ENCODE measurements at regions not wholly inside any gene's neighbourhood (a gene's known extent, or its start where the extent isn't known, plus 50 kb on each side); places are given as distances from the start of the nearest gene placed in this dataset.

DNA sequence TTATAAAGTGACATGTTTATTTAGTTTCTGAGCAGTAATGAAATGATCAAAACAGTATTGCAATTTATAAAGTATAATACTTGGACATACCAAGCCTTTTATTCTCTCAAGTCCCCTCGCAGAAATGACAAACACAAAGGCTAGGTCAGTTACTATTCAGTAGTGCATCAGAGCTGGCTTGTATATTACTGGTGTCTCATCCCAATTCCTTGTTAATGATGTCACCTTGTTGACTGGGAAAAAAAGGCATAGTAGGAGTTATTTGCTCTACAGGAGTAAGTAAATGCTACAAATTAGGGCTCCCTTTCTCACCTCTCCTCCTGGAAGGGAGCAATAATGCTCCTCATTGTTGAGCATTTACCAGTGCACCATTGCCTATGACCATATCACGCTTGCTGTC lies 317.6 kb downstream of the CHL1 start:
- ChIA-PET CTCF (no interaction called here), POLR2A (ENCODE audit: unreplicated experiment) (no interaction called here)
- no TSS peak for BruUV-seq (replicated peaks)
- no peak for ATAC-seq
- DNase-seq = peak; percentile 17
- Histone ChIP-seq H3K27ac (ENCODE audit: low read length) (no peak overlapping the region), H3K9ac (ENCODE audit: low read length) (no peak overlapping the region), H3K4me2 (ENCODE audit: low read length) (no peak overlapping the region), H2AFZ (ENCODE audit: low read length) (no peak overlapping the region), H3K27me3 (ENCODE audit: low read length) (no peaks in the 10 kb centered on the region), H3K36me3 (ENCODE audit: low read depth, low read length) (no peaks in the 10 kb centered on the region), H4K20me1 (ENCODE audit: low read length) (no peaks in the 10 kb centered on the region), H3K4me3 (ENCODE audit: low read length) (no peak overlapping the region), H3K4me1 (ENCODE audit: insufficient read depth, low read length) (no peaks in the 10 kb centered on the region), H3F3A (ENCODE audit: low read length, unreplicated experiment) (no peaks in the 10 kb centered on the region), H3K79me2 (ENCODE audit: low read length) (no peaks in the 10 kb centered on the region), H3K9me3 (ENCODE audit: low read length) (no peaks in the 10 kb centered on the region), H3K9me2 (replicated peaks; ENCODE audit: low read length) (no peaks in the 10 kb centered on the region)
- no peak for TF ChIP-seq EZH2 (IDR thresholded peaks at IDR 0.05; ENCODE audit: low read length, unreplicated experiment)
- TF ChIP-seq, protein P1, sequence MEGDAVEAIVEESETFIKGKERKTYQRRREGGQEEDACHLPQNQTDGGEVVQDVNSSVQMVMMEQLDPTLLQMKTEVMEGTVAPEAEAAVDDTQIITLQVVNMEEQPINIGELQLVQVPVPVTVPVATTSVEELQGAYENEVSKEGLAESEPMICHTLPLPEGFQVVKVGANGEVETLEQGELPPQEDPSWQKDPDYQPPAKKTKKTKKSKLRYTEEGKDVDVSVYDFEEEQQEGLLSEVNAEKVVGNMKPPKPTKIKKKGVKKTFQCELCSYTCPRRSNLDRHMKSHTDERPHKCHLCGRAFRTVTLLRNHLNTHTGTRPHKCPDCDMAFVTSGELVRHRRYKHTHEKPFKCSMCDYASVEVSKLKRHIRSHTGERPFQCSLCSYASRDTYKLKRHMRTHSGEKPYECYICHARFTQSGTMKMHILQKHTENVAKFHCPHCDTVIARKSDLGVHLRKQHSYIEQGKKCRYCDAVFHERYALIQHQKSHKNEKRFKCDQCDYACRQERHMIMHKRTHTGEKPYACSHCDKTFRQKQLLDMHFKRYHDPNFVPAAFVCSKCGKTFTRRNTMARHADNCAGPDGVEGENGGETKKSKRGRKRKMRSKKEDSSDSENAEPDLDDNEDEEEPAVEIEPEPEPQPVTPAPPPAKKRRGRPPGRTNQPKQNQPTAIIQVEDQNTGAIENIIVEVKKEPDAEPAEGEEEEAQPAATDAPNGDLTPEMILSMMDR (conservative IDR thresholded peaks at IDR 0.05; ENCODE audit: low read depth, low read length) = no peak
- TF ChIP-seq EZH2phosphoT487 (IDR thresholded peaks at IDR 0.05; ENCODE audit: borderline replicate concordance, low read length) = no peak
- intact Hi-C loops (cut with micrococcal nuclease) = no loop called here

DNA sequence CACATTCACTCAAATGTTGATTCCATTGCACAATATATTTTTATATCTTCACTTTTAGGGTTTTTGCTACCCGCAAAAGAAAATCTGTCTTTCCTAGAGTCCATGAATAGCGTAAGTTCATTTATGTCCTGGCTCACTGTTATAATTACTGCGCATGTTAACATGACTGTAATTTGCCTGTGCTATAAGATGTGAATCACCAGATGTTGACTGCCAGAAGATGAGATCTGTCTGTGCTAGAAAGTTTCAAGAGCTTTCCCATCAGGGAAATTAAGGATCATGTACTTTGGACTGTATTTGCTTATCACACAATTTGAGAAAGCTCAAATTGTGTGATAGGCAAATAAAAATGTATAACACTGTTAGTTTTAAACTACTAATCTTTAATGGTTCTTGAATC lies 322.5 kb downstream of the CHL1 start:
- no peak overlapping the region for H3K4me2 ChIP-seq (ENCODE audit: low read length)
- no peak for ATAC-seq
- TF ChIP-seq, protein P1 (conservative IDR thresholded peaks at IDR 0.05; ENCODE audit: low read depth, low read length) = no peak
- TF ChIP-seq EZH2 (IDR thresholded peaks at IDR 0.05; ENCODE audit: low read length, unreplicated experiment) (no peak), EZH2phosphoT487 (IDR thresholded peaks at IDR 0.05; ENCODE audit: borderline replicate concordance, low read length) (no peak)
- H2AFZ ChIP-seq (ENCODE audit: low read length) = no peak overlapping the region
- intact Hi-C loops (cut with micrococcal nuclease) = no loop called here
- H4K20me1 ChIP-seq (ENCODE audit: low read length) = no peaks in the 10 kb centered on the region
- no peak overlapping the region for H3K4me3 ChIP-seq (ENCODE audit: low read length)
- no peaks in the 10 kb centered on the region for H3K9me2 ChIP-seq (replicated peaks; ENCODE audit: low read length)
- H3K4me1 ChIP-seq (ENCODE audit: insufficient read depth, low read length) = no peaks in the 10 kb centered on the region
- no peak overlapping the region for H3K9ac ChIP-seq (ENCODE audit: low read length)
- H3F3A ChIP-seq (ENCODE audit: low read length, unreplicated experiment) = no peaks in the 10 kb centered on the region
- H3K36me3 ChIP-seq (ENCODE audit: low read depth, low read length) = no peaks in the 10 kb centered on the region
- ChIA-PET POLR2A (ENCODE audit: unreplicated experiment) (no interaction called here), CTCF (no interaction called here)
- no peak for DNase-seq
- H3K79me2 ChIP-seq (ENCODE audit: low read length) = no peaks in the 10 kb centered on the region
- no peak overlapping the region for H3K27ac ChIP-seq (ENCODE audit: low read length)
- no peaks in the 10 kb centered on the region for H3K27me3 ChIP-seq (ENCODE audit: low read length)
- H3K9me3 ChIP-seq (ENCODE audit: low read length) = no peaks in the 10 kb centered on the region
- BruUV-seq (replicated peaks) = no TSS peak

DNA sequence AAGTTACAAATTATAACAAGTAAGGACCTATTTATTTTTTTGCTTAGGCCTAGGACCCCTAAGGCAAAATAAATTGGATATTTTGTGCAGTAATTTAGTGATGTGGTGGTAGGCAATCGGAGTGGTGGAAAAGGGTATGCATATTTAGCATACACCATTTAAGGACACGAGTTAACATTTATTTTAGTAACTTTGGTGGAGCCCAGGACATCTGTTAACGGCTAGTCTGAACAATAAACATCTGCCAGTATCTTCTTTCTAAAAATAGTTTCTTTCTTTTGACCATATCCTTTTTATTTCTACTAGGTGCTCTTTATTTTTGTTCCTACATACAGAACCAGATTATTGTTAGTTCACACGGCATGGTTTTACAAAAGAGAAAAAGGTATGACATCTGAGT lies 326.3 kb downstream of the CHL1 start:
- Histone ChIP-seq H3K4me2 (ENCODE audit: low read length) (no peak overlapping the region), H3K4me1 (ENCODE audit: insufficient read depth, low read length) (no peaks in the 10 kb centered on the region), H4K20me1 (ENCODE audit: low read length) (no peaks in the 10 kb centered on the region), H3K4me3 (ENCODE audit: low read length) (no peak overlapping the region), H3K9me3 (ENCODE audit: low read length) (0 out of 2 replicates have a peak, but pooled peaks cover 5% of the 10 kb centered on the region), H3F3A (ENCODE audit: low read length, unreplicated experiment) (no peaks in the 10 kb centered on the region), H3K9me2 (replicated peaks; ENCODE audit: low read length) (no peaks in the 10 kb centered on the region), H3K79me2 (ENCODE audit: low read length) (no peaks in the 10 kb centered on the region), H3K36me3 (ENCODE audit: low read depth, low read length) (no peaks in the 10 kb centered on the region), H3K27ac (ENCODE audit: low read length) (no peak overlapping the region), H2AFZ (ENCODE audit: low read length) (no peak overlapping the region), H3K9ac (ENCODE audit: low read length) (no peak overlapping the region), H3K27me3 (ENCODE audit: low read length) (no peaks in the 10 kb centered on the region)
- ChIA-PET CTCF (no interaction called here), POLR2A (ENCODE audit: unreplicated experiment) (no interaction called here)
- no TSS peak for BruUV-seq (replicated peaks)
- no peak for DNase-seq
- intact Hi-C loops (cut with micrococcal nuclease) = no loop called here
- no peak for ATAC-seq
- TF ChIP-seq EZH2phosphoT487 (IDR thresholded peaks at IDR 0.05; ENCODE audit: borderline replicate concordance, low read length) (no peak), EZH2 (IDR thresholded peaks at IDR 0.05; ENCODE audit: low read length, unreplicated experiment) (no peak)
- TF ChIP-seq, protein P1 (conservative IDR thresholded peaks at IDR 0.05; ENCODE audit: low read depth, low read length) = no peak
